Uterus (tissue), 3 donors: ENCODE measurements at regions not wholly inside any gene's neighbourhood (a gene's known extent, or its start where the extent isn't known, plus 50 kb on each side); places are given as distances from the start of the nearest gene placed in this dataset.

Experiments
- DNase-seq, 2 donors: peaks; one replicate each; pipeline ENCODE4 v3.0.0-alpha.2; 2019 to 2020
- H3K27ac ChIP-seq, 2 donors: fragments of 200-600 bp; sonication (generic); 1 replicate in 1 of 2; 2 replicates in 1 of 2; pipeline ENCODE4 v1.5.1; 2016 to 2018
- H3K27me3 ChIP-seq, 2 donors: fragments of 200-600 bp; sonication (generic); one replicate each; pipeline ENCODE4 v1.5.1; 2018 to 2019; ENCODE audit warnings: control low read depth in 1 of 2
- H3K36me3 ChIP-seq, 2 donors: fragments of 200-600 bp; sonication (generic); one replicate each; pipeline ENCODE4 v1.5.1; 2019; ENCODE audit warnings: control low read depth in 1 of 2
- H3K4me1 ChIP-seq, 2 donors: fragments of 200-600 bp; sonication (generic); one replicate each; pipeline ENCODE4 v1.5.1; 2018 to 2019; ENCODE audit warnings: control low read depth in 1 of 2
- H3K4me3 ChIP-seq, 2 donors: fragments of 200-600 bp; sonication (generic); 1 replicate in 1 of 2; 2 replicates in 1 of 2; pipeline ENCODE4 v1.5.1; 2018 to 2019; ENCODE audit warnings: mild to moderate bottlenecking in 1 of 2
- H3K9me3 ChIP-seq, 2 donors: fragments of 200-600 bp; sonication (generic); one replicate each; pipeline ENCODE4 v1.5.1; 2019; ENCODE audit warnings: control low read depth in 1 of 2
- POLR2A ChIP-seq, 2 donors: fragments of 450-650 bp; IDR thresholded peaks; one replicate each; pipeline ENCODE4 v1.6.1; 2016; ENCODE audit warnings: antibody characterized with exemption in 2 of 2, mild to moderate bottlenecking in 1 of 2, moderate library complexity in 1 of 2
- intact Hi-C: fragments of 100-400 bp; cut with DNase I; formaldehyde crosslinking; loops from one replicate; pipeline ENCODE4 v1.15.1; 2023; ENCODE audit warnings: low total_unique reads
- TF ChIP-seq, protein P1 (sequence below), 4 experiments: fragments of 200-600 bp in 2 of 4; fragments of 450-650 bp in 2 of 4; sonication (generic) in 2 of 4; IDR thresholded peaks; one replicate each; pipeline ENCODE4 v1.5.1; 2016 to 2019; ENCODE audit warnings: antibody characterized with exemption in 4 of 4, mild to moderate bottlenecking in 2 of 4, moderate library complexity in 1 of 4
- donor health status: DM: yes; HTN: yes; CAD: no.

DNA sequence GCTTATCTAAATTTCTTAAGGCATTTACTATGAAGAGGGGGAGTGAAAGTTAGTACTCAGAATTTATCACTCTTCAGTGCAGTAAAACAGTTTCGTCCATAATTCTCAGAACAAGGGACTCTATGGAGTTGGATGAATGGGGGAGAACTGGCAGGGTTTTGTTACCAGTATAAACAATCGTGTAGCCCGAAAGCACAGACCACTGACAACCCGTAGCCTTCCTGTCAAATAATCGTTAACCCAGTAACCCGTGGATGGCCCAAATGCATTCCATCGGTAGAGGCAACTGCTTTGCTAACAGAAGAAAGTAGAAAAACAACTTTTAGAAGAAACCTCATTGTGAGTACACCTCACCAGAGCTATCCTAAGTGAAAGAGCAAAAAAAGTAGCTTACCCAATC is 583.9 kb downstream of the NXPH1 start:
- H3K27me3 ChIP-seq: no peaks in the 10 kb centered on the region
- H3K27ac ChIP-seq: no peak overlapping the region
- intact Hi-C loops: no loop called here
- no peak for DNase-seq
- TF ChIP-seq, protein P1, sequence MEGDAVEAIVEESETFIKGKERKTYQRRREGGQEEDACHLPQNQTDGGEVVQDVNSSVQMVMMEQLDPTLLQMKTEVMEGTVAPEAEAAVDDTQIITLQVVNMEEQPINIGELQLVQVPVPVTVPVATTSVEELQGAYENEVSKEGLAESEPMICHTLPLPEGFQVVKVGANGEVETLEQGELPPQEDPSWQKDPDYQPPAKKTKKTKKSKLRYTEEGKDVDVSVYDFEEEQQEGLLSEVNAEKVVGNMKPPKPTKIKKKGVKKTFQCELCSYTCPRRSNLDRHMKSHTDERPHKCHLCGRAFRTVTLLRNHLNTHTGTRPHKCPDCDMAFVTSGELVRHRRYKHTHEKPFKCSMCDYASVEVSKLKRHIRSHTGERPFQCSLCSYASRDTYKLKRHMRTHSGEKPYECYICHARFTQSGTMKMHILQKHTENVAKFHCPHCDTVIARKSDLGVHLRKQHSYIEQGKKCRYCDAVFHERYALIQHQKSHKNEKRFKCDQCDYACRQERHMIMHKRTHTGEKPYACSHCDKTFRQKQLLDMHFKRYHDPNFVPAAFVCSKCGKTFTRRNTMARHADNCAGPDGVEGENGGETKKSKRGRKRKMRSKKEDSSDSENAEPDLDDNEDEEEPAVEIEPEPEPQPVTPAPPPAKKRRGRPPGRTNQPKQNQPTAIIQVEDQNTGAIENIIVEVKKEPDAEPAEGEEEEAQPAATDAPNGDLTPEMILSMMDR (IDR thresholded peaks at IDR 0.05): no peak
- no peak for TF ChIP-seq POLR2A (IDR thresholded peaks at IDR 0.05)
- H3K9me3 ChIP-seq: no peaks in the 10 kb centered on the region
- H3K4me3 ChIP-seq: no peak overlapping the region
- H3K4me1 ChIP-seq: no peaks in the 10 kb centered on the region
- no peaks in the 10 kb centered on the region for H3K36me3 ChIP-seq

DNA sequence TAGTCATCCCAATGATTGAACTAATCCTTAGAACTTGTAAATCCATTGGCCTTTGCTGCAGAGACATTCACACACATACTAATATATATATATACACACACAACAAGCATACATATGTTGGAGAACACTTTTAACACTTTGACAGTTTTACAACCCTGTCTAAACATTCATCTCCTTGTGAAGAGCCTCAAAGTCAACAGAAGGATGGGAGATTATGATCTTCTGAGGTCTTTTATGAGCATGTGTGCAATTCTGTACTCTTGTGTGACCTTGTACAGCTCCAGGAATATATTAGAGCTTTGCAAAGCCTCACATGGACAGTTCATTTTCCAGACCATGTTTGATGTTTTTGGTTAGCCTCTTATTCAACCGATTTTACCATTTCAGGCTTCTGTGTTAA is 589.0 kb downstream of the NXPH1 start:
- no peaks in the 10 kb centered on the region for H3K9me3 ChIP-seq
- TF ChIP-seq, protein P1 (IDR thresholded peaks at IDR 0.05): no peak
- TF ChIP-seq POLR2A (IDR thresholded peaks at IDR 0.05): no peak
- H3K4me1 ChIP-seq: no peaks in the 10 kb centered on the region
- no peaks in the 10 kb centered on the region for H3K36me3 ChIP-seq
- no peaks in the 10 kb centered on the region for H3K27me3 ChIP-seq
- no peak for DNase-seq
- H3K27ac ChIP-seq: no peak overlapping the region
- H3K4me3 ChIP-seq: no peak overlapping the region
- intact Hi-C loops: no loop called here

DNA sequence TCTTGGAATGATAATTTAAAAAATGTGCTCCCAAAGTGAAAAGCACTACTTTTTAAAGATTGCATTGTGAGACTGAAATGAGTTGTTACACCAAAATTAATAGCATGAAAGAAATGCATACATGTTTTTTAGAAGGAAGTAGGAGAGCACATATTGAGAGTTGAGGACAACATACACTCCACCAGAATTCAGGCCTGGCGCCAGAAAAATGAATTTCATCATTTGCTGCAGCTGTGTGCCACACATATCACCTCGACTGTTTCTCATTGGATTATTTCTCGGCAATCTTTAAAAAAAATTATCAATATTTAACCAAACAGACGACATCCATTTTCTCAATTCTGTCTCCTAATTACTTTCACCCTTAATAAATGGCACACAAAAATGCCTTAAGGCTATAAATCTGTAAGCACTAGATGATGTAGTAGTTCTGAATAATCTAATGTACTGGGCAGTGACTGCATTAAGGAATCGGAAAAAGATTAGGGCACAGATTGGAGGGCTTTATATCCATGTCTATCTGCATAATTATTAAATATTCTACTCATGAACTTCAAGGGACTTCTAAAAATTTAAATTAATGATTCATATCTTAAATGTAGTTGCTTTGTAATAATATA is 590.4 kb downstream of the NXPH1 start:
- H3K9me3 ChIP-seq: no peaks in the 10 kb centered on the region
- H3K27me3 ChIP-seq: no peaks in the 10 kb centered on the region
- H3K36me3 ChIP-seq: no peaks in the 10 kb centered on the region
- DNase-seq: no peak
- no peak overlapping the region for H3K27ac ChIP-seq
- intact Hi-C loops: no loop called here
- TF ChIP-seq POLR2A (IDR thresholded peaks at IDR 0.05): no peak
- TF ChIP-seq, protein P1 (IDR thresholded peaks at IDR 0.05): no peak
- H3K4me3 ChIP-seq: no peak overlapping the region
- H3K4me1 ChIP-seq: no peaks in the 10 kb centered on the region

GRCh38 chr7:9026121-9026520 is 592.7 kb downstream of the NXPH1 start:
- no peaks in the 10 kb centered on the region for H3K4me1 ChIP-seq
- no peak overlapping the region for H3K4me3 ChIP-seq
- TF ChIP-seq, protein P1 (IDR thresholded peaks at IDR 0.05): no peak
- no peaks in the 10 kb centered on the region for H3K27me3 ChIP-seq
- H3K27ac ChIP-seq: no peak overlapping the region
- intact Hi-C loops: no loop called here
- H3K36me3 ChIP-seq: no peaks in the 10 kb centered on the region
- H3K9me3 ChIP-seq: no peaks in the 10 kb centered on the region
- no peak for DNase-seq

- TF ChIP-seq, protein P1 (IDR thresholded peaks at IDR 0.05): no peak
- no peak for TF ChIP-seq POLR2A (IDR thresholded peaks at IDR 0.05)
- DNase-seq: no peak
- intact Hi-C loops: no loop called here
These were observed 594.6 kb downstream of the NXPH1 start for GRCh38 chr7:9028012-9028411.

More at GRCh38 chr7:9028012-9028411, 594.6 kb downstream of the NXPH1 start:
- Histone ChIP-seq H3K4me1 (no peaks in the 10 kb centered on the region), H3K27me3 (no peaks in the 10 kb centered on the region), H3K9me3 (no peaks in the 10 kb centered on the region), H3K4me3 (no peak overlapping the region), H3K36me3 (no peaks in the 10 kb centered on the region), H3K27ac (no peak overlapping the region)
